C4-2B (cell line): ENCODE measurements at regions not wholly inside any gene's neighbourhood (a gene's known extent, or its start where the extent isn't known, plus 50 kb on each side); places are given as distances from the start of the nearest gene placed in this dataset.

ENCODE experiments used
- CTCF ChIP-seq: fragments of 450-650 bp; conservative IDR thresholded peaks from 2 replicates; pipeline ENCODE4 v1.5.1; 2017; ENCODE audit warnings: mild to moderate bottlenecking
- ZFX ChIP-seq: fragments of 450-650 bp; IDR thresholded peaks from 2 replicates; pipeline ENCODE4 v1.6.1; 2017

DNA sequence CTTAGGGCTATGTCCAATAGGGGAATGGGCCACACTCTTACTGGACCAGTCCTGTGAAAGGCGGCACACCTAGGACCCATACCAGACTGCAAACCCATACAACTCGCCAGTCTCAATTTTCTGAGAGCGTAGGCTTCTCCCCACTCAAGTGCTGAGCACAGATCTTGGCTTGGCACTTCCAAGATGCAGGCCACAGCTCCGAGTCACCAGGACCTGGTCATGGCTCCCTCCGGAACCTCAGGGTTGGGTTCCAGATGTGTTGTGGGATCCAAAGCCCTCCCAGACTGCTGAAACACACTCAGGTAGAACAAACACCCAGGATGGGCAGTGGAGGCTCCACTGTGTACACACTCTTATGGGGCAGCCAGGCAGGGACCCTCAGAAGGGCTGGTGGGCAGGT, 103.3 kb downstream of the TMEM144 start:
- no peak for TF ChIP-seq CTCF
- no peak for TF ChIP-seq ZFX
